ENCODE measurements at regions not wholly inside any gene's neighbourhood (a gene's known extent, or its start where the extent isn't known, plus 50 kb on each side); places are given as distances from the start of the nearest gene placed in this dataset.
"Not testable (repeated sequence)": the region's sequence is repeated elsewhere in the genome, so short reads cannot be mapped to it uniquely, and the experiment has no call there.

DNA sequence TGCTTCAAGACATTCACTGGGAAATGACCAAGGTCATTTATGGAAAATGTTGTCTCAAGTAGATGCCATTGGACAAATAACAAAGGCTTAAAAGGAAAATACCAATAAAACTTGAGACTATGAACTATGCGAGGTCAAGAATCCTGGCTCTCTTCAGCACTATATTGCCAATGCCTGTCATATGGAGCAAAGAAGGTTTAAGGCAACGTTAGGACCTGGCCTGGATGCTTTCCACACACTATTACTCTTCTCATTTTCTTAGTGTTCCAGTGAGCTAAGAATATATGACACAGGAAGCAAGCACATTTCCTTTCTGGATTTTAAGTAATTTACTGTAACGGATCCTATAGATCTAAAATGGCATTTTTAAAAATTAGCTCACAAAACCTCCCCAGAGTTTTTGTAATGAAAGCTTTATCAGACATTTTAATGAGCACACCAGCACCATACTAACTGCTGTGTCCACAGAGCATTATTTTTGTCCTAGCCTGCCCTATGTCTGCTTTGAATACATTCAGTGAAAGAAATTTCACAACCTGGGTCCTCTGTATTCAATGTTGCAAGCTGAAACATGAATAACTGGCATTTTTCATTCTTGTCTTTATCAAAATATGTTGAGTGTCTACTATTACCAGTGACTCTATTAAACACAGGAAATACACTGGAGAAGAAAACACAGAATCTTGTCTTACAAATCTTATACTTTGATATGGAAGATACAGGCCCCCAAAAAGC lies 315.6 kb downstream of the CETN3 start:
- Histone ChIP-seq H3K4me1 (no peaks in the 10 kb centered on the region), H3K4me3 (no peak overlapping the region), H3K27me3 (no peaks in the 10 kb centered on the region), H3K36me3 (no peaks in the 10 kb centered on the region), H3K27ac (no peak overlapping the region), H3K9me3 (peaks cover 0 to 15% (median 0%) of the 10 kb centered on the region in 3 donors)
- ATAC-seq: no peak
- TF ChIP-seq POLR2A (IDR thresholded peaks at IDR 0.05): no peak
- no peak for TF ChIP-seq EP300 (IDR thresholded peaks at IDR 0.05)
- no peak for TF ChIP-seq POLR2AphosphoS5 (IDR thresholded peaks at IDR 0.05)
- WGBS, 2 donors (ENCODE audit: low coverage in 1 of 2): 27 to 30% methylated on average over 3 of the region's 3 CpGs

DNA sequence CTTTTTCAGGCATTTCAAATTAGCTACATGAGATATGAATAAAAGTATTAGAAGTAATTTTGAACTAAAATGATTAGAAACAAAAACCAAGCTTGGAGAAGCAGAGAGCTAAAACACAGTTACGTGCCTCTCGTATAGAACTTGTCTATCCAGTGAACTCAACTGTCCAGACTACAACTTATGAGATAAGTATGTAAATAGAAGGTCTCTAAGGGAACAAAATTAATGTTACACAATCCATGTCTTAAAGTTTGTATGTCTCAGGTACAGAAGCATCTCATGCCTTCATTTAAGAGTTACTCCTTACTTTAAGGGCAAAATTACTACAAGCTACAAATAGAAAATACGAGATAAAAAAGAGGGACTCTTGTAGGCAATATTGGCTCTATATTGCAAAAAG lies 316.8 kb downstream of the CETN3 start:
- Histone ChIP-seq H3K4me3 (no peak overlapping the region), H3K9me3 (peaks cover 0 to 19% (median 0%) of the 10 kb centered on the region in 3 donors), H3K27ac (no peak overlapping the region), H3K4me1 (no peaks in the 10 kb centered on the region), H3K27me3 (no peaks in the 10 kb centered on the region), H3K36me3 (no peaks in the 10 kb centered on the region)
- ATAC-seq: no peak
- TF ChIP-seq, protein P1, sequence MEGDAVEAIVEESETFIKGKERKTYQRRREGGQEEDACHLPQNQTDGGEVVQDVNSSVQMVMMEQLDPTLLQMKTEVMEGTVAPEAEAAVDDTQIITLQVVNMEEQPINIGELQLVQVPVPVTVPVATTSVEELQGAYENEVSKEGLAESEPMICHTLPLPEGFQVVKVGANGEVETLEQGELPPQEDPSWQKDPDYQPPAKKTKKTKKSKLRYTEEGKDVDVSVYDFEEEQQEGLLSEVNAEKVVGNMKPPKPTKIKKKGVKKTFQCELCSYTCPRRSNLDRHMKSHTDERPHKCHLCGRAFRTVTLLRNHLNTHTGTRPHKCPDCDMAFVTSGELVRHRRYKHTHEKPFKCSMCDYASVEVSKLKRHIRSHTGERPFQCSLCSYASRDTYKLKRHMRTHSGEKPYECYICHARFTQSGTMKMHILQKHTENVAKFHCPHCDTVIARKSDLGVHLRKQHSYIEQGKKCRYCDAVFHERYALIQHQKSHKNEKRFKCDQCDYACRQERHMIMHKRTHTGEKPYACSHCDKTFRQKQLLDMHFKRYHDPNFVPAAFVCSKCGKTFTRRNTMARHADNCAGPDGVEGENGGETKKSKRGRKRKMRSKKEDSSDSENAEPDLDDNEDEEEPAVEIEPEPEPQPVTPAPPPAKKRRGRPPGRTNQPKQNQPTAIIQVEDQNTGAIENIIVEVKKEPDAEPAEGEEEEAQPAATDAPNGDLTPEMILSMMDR (IDR thresholded peaks at IDR 0.05): no peak
- TF ChIP-seq EP300 (IDR thresholded peaks at IDR 0.05): no peak
- TF ChIP-seq POLR2A (IDR thresholded peaks at IDR 0.05): no peak
- TF ChIP-seq POLR2AphosphoS5 (IDR thresholded peaks at IDR 0.05): no peak
- 40 to 73% methylated on average over 1 to 3 of the region's 3 CpGs for WGBS, 2 donors (ENCODE audit: low coverage in 1 of 2)

DNA sequence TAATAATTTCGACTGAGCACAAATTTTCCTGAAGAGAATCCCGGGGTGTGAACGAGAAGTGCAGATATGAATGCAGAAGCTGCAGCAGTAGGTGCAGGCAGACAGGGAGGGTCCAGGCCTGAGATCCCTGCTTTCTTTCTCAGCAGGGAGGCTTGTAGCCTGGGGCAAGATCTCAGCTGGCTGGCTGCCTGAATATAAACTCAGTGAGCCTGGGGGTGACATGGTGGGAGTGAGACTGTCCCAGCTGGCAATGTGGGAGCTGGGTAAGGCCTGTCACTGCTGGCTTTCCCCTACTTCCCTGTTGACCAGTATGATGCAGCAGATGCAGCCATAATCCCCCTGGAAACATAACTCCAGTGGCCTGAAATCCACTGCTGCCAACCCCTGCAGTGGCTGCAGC lies 325.2 kb downstream of the CETN3 start:
- 89 to 100% methylated on average over 3 of the region's 3 CpGs for WGBS, 2 donors (ENCODE audit: low coverage in 1 of 2)
- no peaks in the 10 kb centered on the region for H3K4me1 ChIP-seq
- no peak overlapping the region for H3K27ac ChIP-seq
- TF ChIP-seq POLR2A (IDR thresholded peaks at IDR 0.05) (no peak), EP300 (IDR thresholded peaks at IDR 0.05) (no peak), POLR2AphosphoS5 (IDR thresholded peaks at IDR 0.05) (no peak)
- TF ChIP-seq, protein P1 (IDR thresholded peaks at IDR 0.05): no peak
- no peak for ATAC-seq
- H3K36me3 ChIP-seq: no peaks in the 10 kb centered on the region
- no peak overlapping the region for H3K4me3 ChIP-seq
- H3K27me3 ChIP-seq: no peaks in the 10 kb centered on the region
- peaks cover 0 to 16% (median 0%) of the 10 kb centered on the region in 3 donors for H3K9me3 ChIP-seq

DNA sequence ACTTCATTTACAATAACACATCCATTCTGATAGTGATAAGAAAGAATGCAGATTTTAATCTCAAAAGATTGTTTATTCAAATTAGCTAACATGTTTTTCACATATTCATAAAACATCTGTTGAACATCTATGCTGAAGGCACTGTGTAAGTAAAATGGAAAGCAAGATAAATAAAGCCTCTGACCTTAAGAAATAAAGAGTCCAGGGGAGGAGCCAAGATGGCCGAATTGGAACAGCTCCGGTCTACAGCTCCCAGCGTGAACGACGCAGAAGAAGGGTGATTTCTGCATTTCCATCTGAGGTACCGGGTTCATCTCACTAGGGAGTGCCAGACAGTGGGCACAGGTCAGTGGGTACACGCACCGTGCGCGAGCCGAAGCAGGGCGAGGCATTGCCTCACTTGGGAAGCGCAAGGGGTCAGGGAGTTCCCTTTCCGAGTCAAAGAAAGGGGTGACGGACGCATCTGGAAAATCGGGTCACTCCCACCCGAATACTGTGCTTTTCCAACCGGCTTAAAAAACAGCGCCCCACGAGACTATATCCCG lies 336.5 kb downstream of the CETN3 start:
- H3K27ac ChIP-seq, H3K4me1 ChIP-seq, ATAC-seq, H3K36me3 ChIP-seq, H3K9me3 ChIP-seq, H3K27me3 ChIP-seq, H3K4me3 ChIP-seq: not testable (repeated sequence)
- WGBS, 2 donors (ENCODE audit: low coverage in 1 of 2): 94% methylated on average over 12 of the region's 22 CpGs; no CpG with 5 or more reads in 1 of the 2 donors

DNA sequence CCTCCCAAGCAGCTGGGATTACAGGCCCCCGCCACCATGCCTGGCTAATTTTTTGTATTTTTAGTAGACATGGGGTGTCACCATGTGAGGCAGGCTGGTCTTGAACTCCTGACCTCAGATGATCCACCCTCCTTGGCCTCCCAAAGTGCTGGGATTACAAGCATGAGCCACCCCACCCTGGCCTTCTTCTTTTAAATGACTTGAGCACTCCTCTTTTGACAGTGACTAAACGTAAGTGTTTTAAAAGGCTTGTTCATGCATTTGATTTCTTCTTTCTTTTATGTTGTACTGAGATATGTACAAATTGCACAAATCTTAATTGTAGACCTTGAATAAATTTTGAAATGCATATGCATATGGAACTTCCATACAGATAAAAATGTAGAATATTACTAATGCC lies 337.9 kb downstream of the CETN3 start:
- no peaks in the 10 kb centered on the region for H3K4me1 ChIP-seq
- no peaks in the 10 kb centered on the region for H3K27me3 ChIP-seq
- H3K36me3 ChIP-seq: no peaks in the 10 kb centered on the region
- peaks cover 0 to 6% (median 0%) of the 10 kb centered on the region in 3 donors for H3K9me3 ChIP-seq
- no peak for ATAC-seq
- no peak overlapping the region for H3K4me3 ChIP-seq
- 80 to 96% methylated on average over 1 to 2 of the region's 2 CpGs for WGBS, 2 donors (ENCODE audit: low coverage in 1 of 2)
- no peak for TF ChIP-seq POLR2A (IDR thresholded peaks at IDR 0.05)
- TF ChIP-seq POLR2AphosphoS5 (IDR thresholded peaks at IDR 0.05): no peak
- TF ChIP-seq, protein P1 (IDR thresholded peaks at IDR 0.05): no peak
- no peak for TF ChIP-seq EP300 (IDR thresholded peaks at IDR 0.05)
- H3K27ac ChIP-seq: no peak overlapping the region

DNA sequence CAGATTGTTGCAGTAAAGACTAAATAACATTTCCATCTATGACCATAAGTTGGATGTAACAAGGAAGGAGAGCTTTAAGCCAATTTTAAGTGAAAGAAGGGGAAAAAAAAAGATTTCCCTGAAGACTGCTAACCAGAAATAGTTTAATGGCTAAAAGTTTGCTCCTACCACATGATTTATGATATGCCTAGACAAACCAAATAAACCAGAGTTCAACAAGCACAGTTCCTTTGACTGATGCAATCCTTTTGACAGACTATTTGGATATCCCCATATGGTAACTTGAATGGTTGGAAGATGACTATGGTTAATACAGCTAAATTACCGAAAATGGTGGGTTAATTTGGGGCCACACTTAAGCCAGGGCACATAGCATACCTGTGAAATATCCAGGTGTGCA lies 338.5 kb downstream of the CETN3 start:
- Histone ChIP-seq H3K9me3 (peaks cover 0 to 7% (median 0%) of the 10 kb centered on the region in 3 donors), H3K4me3 (no peak overlapping the region)
- 0 to 37% methylated on average over 1 of the region's 1 CpG for WGBS, 2 donors (ENCODE audit: low coverage in 1 of 2)

More for the DNA sequence above, 338.5 kb downstream of the CETN3 start:
- Histone ChIP-seq H3K27ac (no peak overlapping the region), H3K4me1 (no peaks in the 10 kb centered on the region), H3K27me3 (no peaks in the 10 kb centered on the region), H3K36me3 (no peaks in the 10 kb centered on the region)
- no peak for ATAC-seq
- TF ChIP-seq, protein P1 (IDR thresholded peaks at IDR 0.05): no peak
- TF ChIP-seq POLR2AphosphoS5 (IDR thresholded peaks at IDR 0.05) (no peak), POLR2A (IDR thresholded peaks at IDR 0.05) (no peak), EP300 (IDR thresholded peaks at IDR 0.05) (no peak)
